K562 (cell line): ENCODE measurements at regions not wholly inside any gene's neighbourhood (a gene's known extent, or its start where the extent isn't known, plus 50 kb on each side); places are given as distances from the start of the nearest gene placed in this dataset.

Experiments used
- ATAC-seq: fragments of 200-7000 bp; cut with Tn5 transposase; 3 replicates; pipeline ENCODE4 v1.9.1; 2020; ENCODE audit warnings: moderate library complexity
- BruUV-seq: library from RNA; stranded (reverse); fragments of 400-500 nt; replicated peaks from 2 replicates; lab custom pipeline; 2021; lab: Mats Ljungman, UMichigan
- CTCF ChIA-PET: fragments of 300-600 bp; formaldehyde crosslinking; extraction: SDS; loops from one replicate; lab custom pipeline; 2021; ENCODE audit warnings: low intra/inter-chr PET ratio; lab: Yijun Ruan, JAX
- POLR2A ChIA-PET: fragments of 300-600, 350-650 bp; sonication (Branson Sonifier 250); formaldehyde crosslinking; extraction: SDS; loops from one replicate; lab custom pipeline; 2021; ENCODE audit warnings: antibody characterized with exemption, inconsistent platforms; lab: Yijun Ruan, JAX
- DNase-seq, 4 experiments: peaks; one replicate each; pipeline versions ENCODE4 v3.0.0 to v3.0.0-alpha.2; 2011 to 2018; ENCODE audit warnings: low spot score in 3 of 4, mixed read lengths in 3 of 4; ENCODE audit errors: extremely low read depth in 1 of 4
- FAIRE-seq: peaks from 2 replicates; lab custom pipeline; 2011; peaks lifted over from hg19 to GRCh38; lab: Jason Lieb, UNC
- H2AFZ ChIP-seq: 2 replicates; pipeline ENCODE4 v1.6.0; 2011; ENCODE audit warnings: low read depth, low read length, control low read depth, inconsistent platforms
- H3K27ac ChIP-seq: fragments of 200-600 bp; 3 replicates; pipeline ENCODE4 v1.8.0; 2011; ENCODE audit warnings: low read depth, mild to moderate bottlenecking, control low read depth, inconsistent platforms, low read length, moderate library complexity, mixed read lengths; ENCODE audit errors: extremely low read depth
- H3K27me3 ChIP-seq, 2 experiments: fragments of 300-600 bp in 1 of 2; 2 replicates in 1 of 2; 3 replicates in 1 of 2; pipeline versions ENCODE4 v1.6.0 to v1.8.0; 2011; ENCODE audit warnings: inconsistent platforms in 2 of 2, low read length in 2 of 2, mild to moderate bottlenecking in 1 of 2, mixed read lengths in 1 of 2, moderate library complexity in 1 of 2; ENCODE audit not compliant: control insufficient read depth in 2 of 2, insufficient read depth in 2 of 2
- H3K36me3 ChIP-seq: fragments of 300-600 bp; 3 replicates; pipeline ENCODE4 v1.8.0; 2011; ENCODE audit warnings: mild to moderate bottlenecking, low read length, inconsistent platforms; ENCODE audit not compliant: control insufficient read depth, insufficient read depth
- H3K4me1 ChIP-seq, 2 experiments: fragments of 200-600 bp in 1 of 2; replicated peaks in 1 of 2; 2 replicates in 1 of 2; 3 replicates in 1 of 2; pipeline versions ENCODE4 v1.5.1 to v1.8.0; 2011; ENCODE audit warnings: inconsistent platforms in 2 of 2, low read length in 2 of 2, mild to moderate bottlenecking in 1 of 2, mixed read lengths in 1 of 2, moderate library complexity in 1 of 2; ENCODE audit not compliant: control insufficient read depth in 2 of 2, insufficient read depth in 2 of 2
- H3K4me2 ChIP-seq: 2 replicates; pipeline ENCODE4 v1.6.1; 2011; ENCODE audit warnings: low read length, control low read depth, inconsistent platforms, mixed read lengths; ENCODE audit not compliant: insufficient read depth
- H3K4me3 ChIP-seq: fragments of 200-600 bp; sonication (generic), shearing (Covaris generic); 2 replicates; pipeline ENCODE4 v1.5.1; 2016; ENCODE audit warnings: control low read depth, inconsistent platforms
- H3K79me2 ChIP-seq: fragments of 200-600 bp; 3 replicates; pipeline ENCODE4 v1.8.0; 2011; ENCODE audit warnings: low read length, inconsistent platforms; ENCODE audit not compliant: control insufficient read depth, insufficient read depth
- H3K9ac ChIP-seq, 2 experiments: 2 replicates each; pipeline versions ENCODE4 v1.6.0 to v1.6.1; 2011; ENCODE audit warnings: low read depth in 2 of 2, low read length in 2 of 2, control low read depth in 1 of 2, inconsistent platforms in 1 of 2, mild to moderate bottlenecking in 1 of 2, mixed read lengths in 1 of 2; ENCODE audit not compliant: insufficient read depth in 1 of 2
- H3K9me1 ChIP-seq: one replicate; pipeline ENCODE4 v1.6.0; 2011; ENCODE audit warnings: inconsistent platforms, mild to moderate bottlenecking, low read length, moderate library complexity; ENCODE audit not compliant: control insufficient read depth, insufficient read depth
- H3K9me3 ChIP-seq: replicated peaks from 2 replicates; pipeline ENCODE4 v1.5.1; 2011; ENCODE audit warnings: low read depth, low read length, inconsistent platforms; ENCODE audit not compliant: control insufficient read depth, insufficient read depth
- H4K20me1 ChIP-seq: replicated peaks from 2 replicates; pipeline ENCODE4 v1.6.1; 2011; ENCODE audit warnings: low read length, inconsistent platforms, mixed read lengths; ENCODE audit not compliant: control insufficient read depth, insufficient read depth
- AFF4 ChIP-seq: sonication (generic); formaldehyde crosslinking; IDR thresholded peaks from 2 replicates; pipeline ENCODE4 v1.8.0; 2023; ENCODE audit warnings: mild to moderate bottlenecking, missing genetic modification reagents
- ARID1B ChIP-seq: fragments of 450-650 bp; IDR thresholded peaks from 2 replicates; pipeline ENCODE4 v1.6.1; 2016; ENCODE audit warnings: antibody characterized with exemption, mild to moderate bottlenecking, inconsistent platforms
- ATF4 ChIP-seq: fragments of 450-650 bp; formaldehyde crosslinking; IDR thresholded peaks from 2 replicates; pipeline ENCODE4 v1.4.0; 2022; ENCODE audit warnings: mild to moderate bottlenecking, moderate library complexity
- HLTF ChIP-seq: fragments of 450-650 bp; IDR thresholded peaks from 2 replicates; pipeline ENCODE4 v1.6.1; 2016
- MTA3 ChIP-seq: fragments of 450-650 bp; formaldehyde crosslinking; IDR thresholded peaks from 2 replicates; pipeline ENCODE4 v1.6.1; 2017; ENCODE audit warnings: mild to moderate bottlenecking, borderline replicate concordance
- NKRF ChIP-seq: fragments of 450-650 bp; IDR thresholded peaks from 2 replicates; pipeline ENCODE4 v1.6.1; 2016; ENCODE audit warnings: borderline replicate concordance
- PPARD ChIP-seq: fragments of 250-450 bp; sonication (Bioruptor Pico); IDR thresholded peaks from 2 replicates; pipeline ENCODE4 v1.8.0; 2022; ENCODE audit warnings: inconsistent platforms, mild to moderate bottlenecking, moderate library complexity
- PTRF ChIP-seq: fragments of 450-650 bp; IDR thresholded peaks from 2 replicates; pipeline ENCODE4 v1.6.1; 2016; ENCODE audit warnings: mild to moderate bottlenecking, missing genetic modification characterization, missing compliant biosample characterization
- SIN3A ChIP-seq, 2 experiments: fragments of 150-350 bp in 1 of 2; IDR thresholded peaks; 2 replicates each; pipeline ENCODE4 v1.6.1; 2011 to 2016; ENCODE audit warnings: borderline replicate concordance in 2 of 2, low read depth in 2 of 2, low read length in 2 of 2, mild to moderate bottlenecking in 2 of 2, moderate library complexity in 2 of 2; ENCODE audit not compliant: control insufficient read depth in 1 of 2
- TAF7 ChIP-seq: fragments of 450-650 bp; IDR thresholded peaks from 2 replicates; pipeline ENCODE4 v1.6.1; 2016; ENCODE audit warnings: missing genetic modification characterization, missing compliant biosample characterization
- whole genome bisulfite sequencing: fragments of 100-300 bp; shearing (Covaris generic); methylation state at CpG from one replicate; pipeline ENCODE4 v1.1.6; 2016; ENCODE audit warnings: low coverage, mixed read lengths; ENCODE audit not compliant: insufficient coverage; ENCODE audit errors: missing lambda C conversion rate; 5-methylcytosine and 5-hydroxymethylcytosine counted together
- in situ Hi-C: fragments of 300-500 bp; cut with MboI; formaldehyde crosslinking; loops from 4 replicates; pipeline ENCODE4 v1.15.0; 2018; ENCODE audit warnings: inconsistent platforms, mixed read lengths
- intact Hi-C: fragments of 100-400 bp; cut with micrococcal nuclease; formaldehyde crosslinking; loops from 2 replicates; pipeline ENCODE4 v1.14.2; 2022

- Histone ChIP-seq H4K20me1 (no peaks in the 10 kb centered on the region), H3K27me3 (no peaks in the 10 kb centered on the region), H3K36me3 (no peaks in the 10 kb centered on the region), H3K4me1 (no peaks in the 10 kb centered on the region), H3K27ac (no peak overlapping the region), H3K9ac (no peak overlapping the region), H3K4me3 (no peak overlapping the region), H3K9me1 (no peaks in the 10 kb centered on the region), H2AFZ (no peak overlapping the region), H3K79me2 (no peaks in the 10 kb centered on the region), H3K9me3 (no peaks in the 10 kb centered on the region), H3K4me2 (no peak overlapping the region)
- in situ Hi-C loops (no loop called here), intact Hi-C loops (no loop called here)
- no TSS peak for BruUV-seq
- TF ChIP-seq AFF4 (CRISPR knock-in tag) = no peak
- no peak for TF ChIP-seq HLTF
- no peak for TF ChIP-seq NKRF
- no peak for TF ChIP-seq MTA3
- no peak for TF ChIP-seq SIN3A (IDR thresholded peaks at IDR 0.05; ENCODE audit: borderline replicate concordance in 2 of 2, control insufficient read depth in 1 of 2, low read depth in 2 of 2, low read length in 2 of 2)
- no peak for TF ChIP-seq PTRF (tag)
- no peak for TF ChIP-seq PPARD (CRISPR knock-in tag)
- no peak for TF ChIP-seq TAF7
- TF ChIP-seq ARID1B = no peak
- no peak for TF ChIP-seq ATF4 (CRISPR knock-in tag)
- ChIA-PET POLR2A (no interaction called here), CTCF (no interaction called here)
- 8% methylated on average over 1 of the region's 1 CpG for WGBS
- DNase-seq = no peak
- no peak for FAIRE-seq
- ATAC-seq = no peak
Observed at GRCh38 chr13:73991384-73991783, 142.8 kb downstream of the KLF12 start.
